ENCODE measurements at regions not wholly inside any gene's neighbourhood (a gene's known extent, or its start where the extent isn't known, plus 50 kb on each side); places are given as distances from the start of the nearest gene placed in this dataset.

DNA sequence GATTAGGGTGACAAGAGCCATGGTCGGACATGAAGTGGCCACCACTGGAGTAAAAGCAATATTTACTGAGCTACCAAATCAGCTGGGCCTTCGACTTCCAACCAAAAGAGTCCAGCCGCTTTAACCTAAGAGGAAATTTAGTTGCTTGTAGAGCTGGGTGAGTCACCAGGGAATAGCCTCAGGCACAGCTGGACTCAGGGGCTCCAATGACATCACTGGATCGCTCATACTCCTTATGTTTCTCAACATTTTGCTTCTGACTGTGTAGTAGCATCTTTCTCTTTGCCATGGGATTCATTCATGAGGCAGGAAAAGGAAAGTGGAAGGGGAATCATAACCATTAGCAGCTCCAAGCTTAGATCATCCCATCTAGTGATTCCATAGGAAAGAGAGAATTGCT, 664.4 kb downstream of the MATN1 start:
- no peaks in the 10 kb centered on the region for H3K27me3 ChIP-seq (ENCODE audit: insufficient read depth, low read depth, severe bottlenecking)
- H3K9me3 ChIP-seq (ENCODE audit: severe bottlenecking): peaks cover 6% of the 10 kb centered on the region
- TF ChIP-seq, protein P1, sequence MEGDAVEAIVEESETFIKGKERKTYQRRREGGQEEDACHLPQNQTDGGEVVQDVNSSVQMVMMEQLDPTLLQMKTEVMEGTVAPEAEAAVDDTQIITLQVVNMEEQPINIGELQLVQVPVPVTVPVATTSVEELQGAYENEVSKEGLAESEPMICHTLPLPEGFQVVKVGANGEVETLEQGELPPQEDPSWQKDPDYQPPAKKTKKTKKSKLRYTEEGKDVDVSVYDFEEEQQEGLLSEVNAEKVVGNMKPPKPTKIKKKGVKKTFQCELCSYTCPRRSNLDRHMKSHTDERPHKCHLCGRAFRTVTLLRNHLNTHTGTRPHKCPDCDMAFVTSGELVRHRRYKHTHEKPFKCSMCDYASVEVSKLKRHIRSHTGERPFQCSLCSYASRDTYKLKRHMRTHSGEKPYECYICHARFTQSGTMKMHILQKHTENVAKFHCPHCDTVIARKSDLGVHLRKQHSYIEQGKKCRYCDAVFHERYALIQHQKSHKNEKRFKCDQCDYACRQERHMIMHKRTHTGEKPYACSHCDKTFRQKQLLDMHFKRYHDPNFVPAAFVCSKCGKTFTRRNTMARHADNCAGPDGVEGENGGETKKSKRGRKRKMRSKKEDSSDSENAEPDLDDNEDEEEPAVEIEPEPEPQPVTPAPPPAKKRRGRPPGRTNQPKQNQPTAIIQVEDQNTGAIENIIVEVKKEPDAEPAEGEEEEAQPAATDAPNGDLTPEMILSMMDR (IDR thresholded peaks at IDR 0.05; ENCODE audit: low read depth, low read length): no peak
- DNase-seq: no peak
- no peak overlapping the region for H3K27ac ChIP-seq
- H3K4me3 ChIP-seq (ENCODE audit: low read depth, low read length): no peak overlapping the region
- no peaks in the 10 kb centered on the region for H3K36me3 ChIP-seq

DNA sequence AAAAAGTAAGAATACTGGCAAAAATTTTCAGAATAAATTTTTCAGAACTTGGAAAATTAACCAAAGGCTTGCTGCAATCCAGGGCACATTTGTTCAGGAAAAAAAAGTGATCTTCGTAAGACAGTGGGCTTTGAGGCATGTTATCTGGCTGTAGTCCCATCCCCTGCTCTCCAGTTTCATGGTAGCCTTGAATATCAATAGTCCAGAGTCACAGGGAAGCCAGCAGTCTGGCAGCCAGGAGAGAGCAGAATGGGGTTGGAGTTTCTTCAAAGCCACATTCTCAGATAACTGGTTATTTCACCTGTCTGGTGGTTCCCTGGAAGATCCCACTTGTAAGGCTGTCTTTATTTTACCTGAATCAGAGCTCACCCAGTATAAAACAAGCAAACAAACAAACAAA, 669.3 kb downstream of the MATN1 start:
- Histone ChIP-seq H3K27me3 (ENCODE audit: insufficient read depth, low read depth, severe bottlenecking) (no peaks in the 10 kb centered on the region), H3K36me3 (no peaks in the 10 kb centered on the region), H3K27ac (no peak overlapping the region), H3K4me3 (ENCODE audit: low read depth, low read length) (no peak overlapping the region), H3K9me3 (ENCODE audit: severe bottlenecking) (no peaks in the 10 kb centered on the region)
- TF ChIP-seq, protein P1 (IDR thresholded peaks at IDR 0.05; ENCODE audit: low read depth, low read length): no peak
- no peak for DNase-seq

DNA sequence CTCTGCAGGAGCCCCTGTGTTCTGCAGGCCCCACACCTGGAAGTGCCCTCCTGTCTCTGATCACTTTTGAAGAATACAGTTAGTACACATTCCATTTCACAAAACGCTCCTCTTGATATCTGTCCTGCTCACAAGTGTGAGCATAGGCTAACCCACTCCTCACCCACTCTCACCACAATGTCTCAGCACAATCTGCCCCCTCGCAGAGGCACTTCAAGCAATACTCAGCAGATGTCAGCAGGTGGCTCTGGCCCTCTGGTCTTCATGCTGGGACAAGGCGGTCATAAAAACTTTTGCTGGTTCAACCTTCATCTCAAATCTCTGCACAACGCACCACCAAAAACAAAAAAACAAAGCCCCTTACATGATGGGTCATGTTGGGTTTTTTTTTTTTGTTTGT, 671.2 kb downstream of the MATN1 start:
- Histone ChIP-seq H3K9me3 (ENCODE audit: severe bottlenecking) (no peaks in the 10 kb centered on the region), H3K27ac (no peak overlapping the region), H3K4me3 (ENCODE audit: low read depth, low read length) (no peak overlapping the region), H3K27me3 (ENCODE audit: insufficient read depth, low read depth, severe bottlenecking) (no peaks in the 10 kb centered on the region), H3K36me3 (no peaks in the 10 kb centered on the region)
- no peak for DNase-seq
- TF ChIP-seq, protein P1 (IDR thresholded peaks at IDR 0.05; ENCODE audit: low read depth, low read length): peak; percentile 40; the same call in 1 of the 2 replicates

DNA sequence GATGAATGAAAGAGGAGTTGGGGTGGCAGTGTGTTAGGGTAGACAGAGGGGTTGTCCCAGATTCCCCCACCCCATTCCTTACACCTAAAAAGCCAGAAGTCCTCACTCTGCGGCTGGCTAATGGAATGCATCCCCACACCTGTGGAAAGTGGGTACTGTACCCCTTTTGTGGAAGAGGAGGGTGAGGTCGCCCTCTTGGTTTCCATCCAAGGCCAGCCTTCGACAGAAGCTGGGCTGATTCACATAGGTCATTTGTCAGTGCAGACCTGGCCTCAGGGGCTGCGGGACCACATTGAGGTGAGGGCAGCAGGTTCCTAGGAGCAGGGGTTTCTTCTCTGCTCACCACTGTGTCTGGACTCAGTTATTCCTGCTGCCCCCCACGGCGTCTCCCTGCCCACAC, 671.6 kb downstream of the MATN1 start:
- TF ChIP-seq, protein P1 (IDR thresholded peaks at IDR 0.05; ENCODE audit: low read depth, low read length): no peak
- no peaks in the 10 kb centered on the region for H3K9me3 ChIP-seq (ENCODE audit: severe bottlenecking)
- DNase-seq: no peak
- no peaks in the 10 kb centered on the region for H3K36me3 ChIP-seq
- H3K27ac ChIP-seq: no peak overlapping the region
- H3K4me3 ChIP-seq (ENCODE audit: low read depth, low read length): no peak overlapping the region
- H3K27me3 ChIP-seq (ENCODE audit: insufficient read depth, low read depth, severe bottlenecking): no peaks in the 10 kb centered on the region

DNA sequence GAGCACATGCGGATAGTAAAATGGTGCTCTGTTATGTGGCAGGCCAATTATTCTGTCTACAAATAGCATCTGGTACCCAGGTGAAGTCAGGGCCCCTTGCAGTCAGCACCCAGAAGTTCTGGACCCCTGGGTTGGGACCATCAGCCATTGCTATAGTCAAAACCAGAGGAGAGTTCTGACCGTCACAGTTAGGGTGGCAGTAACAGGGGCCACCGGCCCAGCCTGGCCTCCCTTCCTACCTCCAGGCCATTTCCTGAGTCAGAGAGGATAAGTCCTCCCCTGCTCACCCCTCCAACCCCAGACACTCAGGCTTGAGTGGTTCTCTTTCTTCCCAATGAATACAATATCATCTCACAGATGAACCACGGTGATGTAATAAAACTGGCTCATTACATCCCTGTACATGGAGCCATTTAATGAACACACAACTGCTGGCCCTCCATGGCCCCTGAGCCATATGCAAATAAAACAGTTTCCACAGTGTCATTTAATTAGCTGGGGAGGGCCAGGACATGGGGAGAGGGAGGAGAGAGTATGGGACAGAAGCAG, 673.6 kb downstream of the MATN1 start:
- Histone ChIP-seq H3K9me3 (ENCODE audit: severe bottlenecking) (no peaks in the 10 kb centered on the region), H3K27ac (no peak overlapping the region), H3K36me3 (no peaks in the 10 kb centered on the region), H3K4me3 (ENCODE audit: low read depth, low read length) (no peak overlapping the region), H3K27me3 (ENCODE audit: insufficient read depth, low read depth, severe bottlenecking) (no peaks in the 10 kb centered on the region)
- DNase-seq: no peak
- TF ChIP-seq, protein P1 (IDR thresholded peaks at IDR 0.05; ENCODE audit: low read depth, low read length): no peak

DNA sequence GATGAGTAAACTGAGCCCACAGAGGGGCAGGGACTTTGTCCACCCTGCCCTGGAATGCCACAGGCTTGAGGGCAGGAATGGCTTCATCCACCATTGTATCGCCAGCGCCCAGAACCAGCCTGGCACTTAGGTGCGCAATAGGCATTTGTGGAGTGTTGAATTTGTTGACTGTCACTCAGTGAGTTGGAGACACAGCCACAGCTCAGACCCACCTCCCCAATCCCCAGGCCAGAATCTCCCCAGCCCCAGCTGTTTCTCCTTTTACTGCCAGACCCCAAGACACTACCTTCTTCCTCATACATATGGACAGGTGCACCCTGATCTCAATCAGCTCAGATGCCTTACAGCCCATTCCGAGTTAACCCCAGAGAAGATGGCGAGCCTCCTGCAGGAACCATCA, 674.5 kb downstream of the MATN1 start:
- TF ChIP-seq, protein P1 (IDR thresholded peaks at IDR 0.05; ENCODE audit: low read depth, low read length): no peak
- H3K4me3 ChIP-seq (ENCODE audit: low read depth, low read length): no peak overlapping the region
- no peaks in the 10 kb centered on the region for H3K36me3 ChIP-seq
- no peaks in the 10 kb centered on the region for H3K27me3 ChIP-seq (ENCODE audit: insufficient read depth, low read depth, severe bottlenecking)
- no peak overlapping the region for H3K27ac ChIP-seq
- H3K9me3 ChIP-seq (ENCODE audit: severe bottlenecking): no peaks in the 10 kb centered on the region
- no peak for DNase-seq
